ENCODE measurements at regions not wholly inside any gene's neighbourhood (a gene's known extent, or its start where the extent isn't known, plus 50 kb on each side); places are given as distances from the start of the nearest gene placed in this dataset.

- no peaks in the 10 kb centered on the region for H3K36me3 ChIP-seq
- H3K27ac ChIP-seq, result peak overlapping the region in 1 of 2 donors; percentile 2
- no peaks in the 10 kb centered on the region for H3K27me3 ChIP-seq
- H3K4me3 ChIP-seq, result no peak overlapping the region
- no peak for DNase-seq (ENCODE audit: low spot score)
- H3K4me1 ChIP-seq, result peaks cover 0 to 32% of the 10 kb centered on the region in 2 donors
- no peaks in the 10 kb centered on the region for H3K9me3 ChIP-seq
- TF ChIP-seq, protein P1, sequence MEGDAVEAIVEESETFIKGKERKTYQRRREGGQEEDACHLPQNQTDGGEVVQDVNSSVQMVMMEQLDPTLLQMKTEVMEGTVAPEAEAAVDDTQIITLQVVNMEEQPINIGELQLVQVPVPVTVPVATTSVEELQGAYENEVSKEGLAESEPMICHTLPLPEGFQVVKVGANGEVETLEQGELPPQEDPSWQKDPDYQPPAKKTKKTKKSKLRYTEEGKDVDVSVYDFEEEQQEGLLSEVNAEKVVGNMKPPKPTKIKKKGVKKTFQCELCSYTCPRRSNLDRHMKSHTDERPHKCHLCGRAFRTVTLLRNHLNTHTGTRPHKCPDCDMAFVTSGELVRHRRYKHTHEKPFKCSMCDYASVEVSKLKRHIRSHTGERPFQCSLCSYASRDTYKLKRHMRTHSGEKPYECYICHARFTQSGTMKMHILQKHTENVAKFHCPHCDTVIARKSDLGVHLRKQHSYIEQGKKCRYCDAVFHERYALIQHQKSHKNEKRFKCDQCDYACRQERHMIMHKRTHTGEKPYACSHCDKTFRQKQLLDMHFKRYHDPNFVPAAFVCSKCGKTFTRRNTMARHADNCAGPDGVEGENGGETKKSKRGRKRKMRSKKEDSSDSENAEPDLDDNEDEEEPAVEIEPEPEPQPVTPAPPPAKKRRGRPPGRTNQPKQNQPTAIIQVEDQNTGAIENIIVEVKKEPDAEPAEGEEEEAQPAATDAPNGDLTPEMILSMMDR (IDR thresholded peaks at IDR 0.05), result no peak
Observed at GRCh38 chr12:46445551-46446235, 73.1 kb upstream of the SLC38A2 start.

- no peak for DNase-seq (ENCODE audit: low spot score)
- TF ChIP-seq, protein P1 (IDR thresholded peaks at IDR 0.05), result no peak
- H3K9me3 ChIP-seq, result no peaks in the 10 kb centered on the region
- no peaks in the 10 kb centered on the region for H3K36me3 ChIP-seq
- H3K27me3 ChIP-seq, result no peaks in the 10 kb centered on the region
- H3K27ac ChIP-seq, result peak overlapping the region in 1 of 2 donors; percentile 2
- no peak overlapping the region for H3K4me3 ChIP-seq
- peaks cover 0 to 26% of the 10 kb centered on the region in 2 donors for H3K4me1 ChIP-seq
Observed at GRCh38 chr12:46445093-46445492, 72.5 kb upstream of the SLC38A2 start.

DNA sequence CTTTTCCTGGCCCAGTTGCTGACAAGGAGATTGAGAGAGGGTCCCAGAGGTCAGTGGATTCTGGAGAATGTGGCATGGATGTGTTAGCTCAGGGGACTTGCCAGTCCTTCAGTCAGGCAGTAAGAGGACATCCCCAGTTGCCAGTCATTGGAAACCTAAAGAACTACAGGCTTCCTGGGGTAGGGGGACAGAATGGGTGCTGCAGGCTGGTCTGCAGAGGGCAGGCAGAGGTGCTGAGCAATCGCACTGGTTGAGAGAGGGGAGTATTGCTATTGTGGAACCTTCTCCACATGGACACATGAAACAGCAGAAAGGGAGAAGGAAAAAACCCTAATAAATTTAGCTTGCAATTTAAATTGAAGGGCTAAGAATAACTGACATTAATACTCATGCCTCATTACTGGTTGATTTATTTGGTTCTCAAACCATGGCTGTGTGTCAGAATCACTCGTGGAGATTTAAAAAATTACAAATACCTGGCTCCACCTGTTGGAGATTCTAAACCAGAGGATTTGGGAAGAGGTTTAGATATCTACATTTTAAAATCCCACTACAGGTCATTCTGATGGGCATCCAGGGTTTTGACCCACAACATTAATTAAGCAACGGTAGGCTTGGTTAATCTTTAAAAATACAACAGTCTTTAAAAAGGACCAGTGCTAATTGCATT lies 71.2 kb upstream of the SLC38A2 start:
- H3K27ac ChIP-seq, result no peak overlapping the region
- H3K36me3 ChIP-seq, result no peaks in the 10 kb centered on the region
- H3K4me1 ChIP-seq, result peaks cover 0 to 22% of the 10 kb centered on the region in 2 donors
- no peak for DNase-seq (ENCODE audit: low spot score)
- H3K9me3 ChIP-seq, result no peaks in the 10 kb centered on the region
- H3K4me3 ChIP-seq, result no peak overlapping the region
- no peaks in the 10 kb centered on the region for H3K27me3 ChIP-seq
- TF ChIP-seq, protein P1 (IDR thresholded peaks at IDR 0.05), result no peak

DNA sequence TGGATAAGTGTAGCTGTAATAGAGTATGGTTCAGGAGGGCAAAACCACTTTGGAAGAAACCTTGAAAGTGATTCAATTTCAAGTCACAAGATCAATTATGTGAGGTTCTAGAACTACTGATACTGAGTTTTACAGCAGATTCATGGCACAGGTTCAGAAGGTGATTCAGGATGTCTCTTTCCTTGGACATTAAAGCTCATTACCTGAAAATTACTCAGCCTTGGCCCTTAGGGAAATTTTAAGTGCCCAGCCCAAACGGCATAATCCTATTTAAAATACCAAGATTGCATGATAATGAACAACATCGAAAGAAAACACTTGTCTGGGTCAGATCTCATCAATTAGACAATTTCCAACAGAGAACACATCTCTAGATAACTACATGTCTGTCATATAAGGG lies 70.2 kb upstream of the SLC38A2 start:
- Histone ChIP-seq H3K27me3 (no peaks in the 10 kb centered on the region), H3K9me3 (no peaks in the 10 kb centered on the region), H3K4me1 (peaks cover 0 to 22% of the 10 kb centered on the region in 2 donors), H3K36me3 (no peaks in the 10 kb centered on the region), H3K27ac (no peak overlapping the region), H3K4me3 (no peak overlapping the region)
- DNase-seq (ENCODE audit: low spot score), result no peak
- TF ChIP-seq, protein P1 (IDR thresholded peaks at IDR 0.05), result no peak

- TF ChIP-seq, protein P1 (IDR thresholded peaks at IDR 0.05), result no peak
- Histone ChIP-seq H3K4me3 (no peak overlapping the region), H3K4me1 (peaks cover 0 to 22% of the 10 kb centered on the region in 2 donors), H3K9me3 (no peaks in the 10 kb centered on the region), H3K36me3 (no peaks in the 10 kb centered on the region), H3K27ac (no peak overlapping the region), H3K27me3 (no peaks in the 10 kb centered on the region)
- DNase-seq (ENCODE audit: low spot score), result no peak
Observed at GRCh38 chr12:46442239-46442638, 69.7 kb upstream of the SLC38A2 start.

All from right atrium auricular region (tissue), 2 donors.